ENCODE measurements at regions not wholly inside any gene's neighbourhood (a gene's known extent, or its start where the extent isn't known, plus 50 kb on each side); places are given as distances from the start of the nearest gene placed in this dataset.

- Mint-ChIP-seq H3K4me3 (no peak overlapping the region), H3K27ac (no peak overlapping the region), H3K27me3 (no peaks in the 10 kb centered on the region), H3K4me1 (no peaks in the 10 kb centered on the region), H3K9me3 (peaks cover 0 to 35% (median 7%) of the 10 kb centered on the region in 11 donors), H3K36me3 (no peaks in the 10 kb centered on the region)
- CTCF ChIA-PET, result interaction anchor here (0.7 kb wide), 1 partner anchor 842 kb away, joined by 3 read pairs; no protein-coding TSS in a partner anchor
- no peak for ATAC-seq
- Histone ChIP-seq H3K27ac (ENCODE audit: low read depth, low read length) (no peak overlapping the region), H3K4me1 (ENCODE audit: control insufficient read depth in 2 of 2, insufficient read depth in 2 of 2, low read length in 2 of 2) (no peaks in the 10 kb centered on the region), H3K4me3 (ENCODE audit: low read length) (no peak overlapping the region), H3K27me3 (ENCODE audit: control insufficient read depth in 2 of 2, insufficient read depth in 2 of 2, low read length in 2 of 2) (no peaks in the 10 kb centered on the region), H3K9me3 (ENCODE audit: control insufficient read depth in 2 of 3, low read length in 3 of 3) (no peaks in the 10 kb centered on the region), H3K36me3 (ENCODE audit: control insufficient read depth in 2 of 3, insufficient read depth in 3 of 3, low read length in 3 of 3) (no peaks in the 10 kb centered on the region)
- no peak for DNase-seq
- POLR2A ChIA-PET, result no interaction called here
- intact Hi-C loops (cut with micrococcal nuclease), result no loop called here
Measured at GRCh38 chr13:104043184-104043583, 977.0 kb upstream of the SLC10A2 start.

GRCh38 chr13:104034891-104035290, 968.7 kb upstream of the SLC10A2 start:
- Histone ChIP-seq H3K4me3 (ENCODE audit: low read length) (no peak overlapping the region), H3K27me3 (ENCODE audit: control insufficient read depth in 2 of 2, insufficient read depth in 2 of 2, low read length in 2 of 2) (no peaks in the 10 kb centered on the region), H3K27ac (ENCODE audit: low read depth, low read length) (no peak overlapping the region), H3K4me1 (ENCODE audit: control insufficient read depth in 2 of 2, insufficient read depth in 2 of 2, low read length in 2 of 2) (no peaks in the 10 kb centered on the region), H3K36me3 (ENCODE audit: control insufficient read depth in 2 of 3, insufficient read depth in 3 of 3, low read length in 3 of 3) (no peaks in the 10 kb centered on the region), H3K9me3 (ENCODE audit: control insufficient read depth in 2 of 3, low read length in 3 of 3) (no peaks in the 10 kb centered on the region)
- CTCF ChIA-PET, result no interaction called here
- H3K4me3 Mint-ChIP-seq, result no peak overlapping the region
- no peak overlapping the region for H3K27ac Mint-ChIP-seq
- H3K36me3 Mint-ChIP-seq, result no peaks in the 10 kb centered on the region
- intact Hi-C loops (cut with micrococcal nuclease), result no loop called here
- H3K4me1 Mint-ChIP-seq, result no peaks in the 10 kb centered on the region
- peaks cover 0 to 8% (median 0%) of the 10 kb centered on the region in 11 donors for H3K9me3 Mint-ChIP-seq
- DNase-seq (no peak), ATAC-seq (no peak)
- POLR2A ChIA-PET, result no interaction called here
- H3K27me3 Mint-ChIP-seq, result no peaks in the 10 kb centered on the region

GRCh38 chr13:104025303-104025702, 959.1 kb upstream of the SLC10A2 start:
- H3K27me3 ChIP-seq (ENCODE audit: control insufficient read depth in 2 of 2, insufficient read depth in 2 of 2, low read length in 2 of 2), result no peaks in the 10 kb centered on the region
- DNase-seq, result no peak
- no peak for ATAC-seq
- no peak overlapping the region for H3K27ac ChIP-seq (ENCODE audit: low read depth, low read length)
- H3K9me3 Mint-ChIP-seq, result peaks cover 0 to 11% (median 2%) of the 10 kb centered on the region in 11 donors
- no peaks in the 10 kb centered on the region for H3K27me3 Mint-ChIP-seq
- intact Hi-C loops (cut with micrococcal nuclease), result no loop called here
- no peaks in the 10 kb centered on the region for H3K36me3 ChIP-seq (ENCODE audit: control insufficient read depth in 2 of 3, insufficient read depth in 3 of 3, low read length in 3 of 3)
- no peaks in the 10 kb centered on the region for H3K9me3 ChIP-seq (ENCODE audit: control insufficient read depth in 2 of 3, low read length in 3 of 3)
- ChIA-PET POLR2A (no interaction called here), CTCF (no interaction called here)
- no peak overlapping the region for H3K27ac Mint-ChIP-seq
- H3K4me1 ChIP-seq (ENCODE audit: control insufficient read depth in 2 of 2, insufficient read depth in 2 of 2, low read length in 2 of 2), result no peaks in the 10 kb centered on the region
- no peaks in the 10 kb centered on the region for H3K36me3 Mint-ChIP-seq
- H3K4me1 Mint-ChIP-seq, result no peaks in the 10 kb centered on the region
- H3K4me3 Mint-ChIP-seq, result no peak overlapping the region
- no peak overlapping the region for H3K4me3 ChIP-seq (ENCODE audit: low read length)

- Histone ChIP-seq H3K4me1 (ENCODE audit: control insufficient read depth in 2 of 2, insufficient read depth in 2 of 2, low read length in 2 of 2) (no peaks in the 10 kb centered on the region), H3K27me3 (ENCODE audit: control insufficient read depth in 2 of 2, insufficient read depth in 2 of 2, low read length in 2 of 2) (no peaks in the 10 kb centered on the region), H3K9me3 (ENCODE audit: control insufficient read depth in 2 of 3, low read length in 3 of 3) (no peaks in the 10 kb centered on the region), H3K27ac (ENCODE audit: low read depth, low read length) (no peak overlapping the region), H3K36me3 (ENCODE audit: control insufficient read depth in 2 of 3, insufficient read depth in 3 of 3, low read length in 3 of 3) (no peaks in the 10 kb centered on the region), H3K4me3 (ENCODE audit: low read length) (no peak overlapping the region)
- Mint-ChIP-seq H3K27me3 (no peaks in the 10 kb centered on the region), H3K4me3 (no peak overlapping the region), H3K36me3 (no peaks in the 10 kb centered on the region), H3K9me3 (peaks cover 0 to 11% (median 2%) of the 10 kb centered on the region in 11 donors), H3K27ac (no peak overlapping the region), H3K4me1 (no peaks in the 10 kb centered on the region)
- CTCF ChIA-PET, result no interaction called here
- intact Hi-C loops (cut with micrococcal nuclease), result no loop called here
- DNase-seq, result no peak
- POLR2A ChIA-PET, result no interaction called here
- ATAC-seq, result no peak
Measured at GRCh38 chr13:104024416-104025170, 958.4 kb upstream of the SLC10A2 start.

DNA sequence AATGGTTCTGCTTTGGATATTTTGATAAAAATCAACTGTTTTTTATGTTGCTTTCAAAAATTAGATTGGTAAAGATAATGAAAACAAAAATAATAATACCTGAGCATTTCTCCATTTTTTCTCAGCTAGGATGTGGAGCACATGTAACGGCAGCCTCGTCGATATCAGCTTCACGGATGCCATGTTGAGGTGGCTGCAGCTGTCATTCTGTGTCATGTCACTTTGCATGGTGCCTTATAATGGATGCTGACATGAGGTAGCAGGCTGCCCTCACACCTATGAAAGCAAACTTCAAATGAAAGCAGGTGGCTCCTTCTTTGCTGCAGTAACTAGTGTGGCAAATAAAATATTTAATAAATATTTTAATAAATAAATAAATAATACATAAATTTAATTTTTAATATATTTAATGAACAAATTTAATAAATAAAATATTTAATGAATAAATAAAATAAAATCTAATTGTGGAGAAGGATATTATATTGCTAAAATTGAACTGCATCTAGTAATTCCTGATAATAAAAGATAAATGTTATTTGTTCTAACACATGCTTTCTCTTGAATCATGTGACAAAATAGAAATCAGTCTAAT, 955.7 kb upstream of the SLC10A2 start:
- H3K4me3 ChIP-seq (ENCODE audit: low read length), result no peak overlapping the region
- intact Hi-C loops (cut with micrococcal nuclease), result no loop called here
- no peaks in the 10 kb centered on the region for H3K4me1 ChIP-seq (ENCODE audit: control insufficient read depth in 2 of 2, insufficient read depth in 2 of 2, low read length in 2 of 2)
- Mint-ChIP-seq H3K36me3 (no peaks in the 10 kb centered on the region), H3K4me1 (no peaks in the 10 kb centered on the region), H3K4me3 (no peak overlapping the region), H3K27ac (no peak overlapping the region), H3K9me3 (peaks cover 0 to 16% (median 2%) of the 10 kb centered on the region in 11 donors), H3K27me3 (no peaks in the 10 kb centered on the region)
- no peak overlapping the region for H3K27ac ChIP-seq (ENCODE audit: low read depth, low read length)
- ChIA-PET POLR2A (no interaction called here), CTCF (no interaction called here)
- H3K27me3 ChIP-seq (ENCODE audit: control insufficient read depth in 2 of 2, insufficient read depth in 2 of 2, low read length in 2 of 2), result no peaks in the 10 kb centered on the region
- no peaks in the 10 kb centered on the region for H3K9me3 ChIP-seq (ENCODE audit: control insufficient read depth in 2 of 3, low read length in 3 of 3)
- no peak for DNase-seq
- no peak for ATAC-seq
- H3K36me3 ChIP-seq (ENCODE audit: control insufficient read depth in 2 of 3, insufficient read depth in 3 of 3, low read length in 3 of 3), result no peaks in the 10 kb centered on the region

DNA sequence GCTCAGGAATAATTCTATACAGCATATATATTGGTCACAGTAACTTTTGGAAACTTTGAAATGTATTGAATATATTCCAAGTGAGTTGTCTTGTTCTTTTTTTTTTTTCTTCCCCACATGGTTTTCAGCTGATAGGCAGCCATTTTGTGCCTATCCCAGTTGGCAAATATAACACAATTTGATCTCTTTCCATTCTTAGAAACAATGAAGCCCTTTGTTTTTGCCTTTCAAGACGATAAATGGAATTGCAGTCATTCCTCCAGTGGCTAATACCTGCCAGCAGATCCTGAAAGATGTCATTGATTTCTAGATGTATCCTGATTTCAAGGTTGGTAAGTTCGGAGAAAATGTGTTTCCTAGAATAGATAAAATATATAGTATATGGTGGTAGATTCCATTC, 951.1 kb upstream of the SLC10A2 start:
- ChIA-PET CTCF (no interaction called here), POLR2A (no interaction called here)
- no peaks in the 10 kb centered on the region for H3K4me1 Mint-ChIP-seq
- H3K27me3 Mint-ChIP-seq, result no peaks in the 10 kb centered on the region
- H3K27ac Mint-ChIP-seq, result no peak overlapping the region
- H3K9me3 Mint-ChIP-seq, result peaks cover 0 to 22% (median 2%) of the 10 kb centered on the region in 11 donors
- Histone ChIP-seq H3K9me3 (ENCODE audit: control insufficient read depth in 2 of 3, low read length in 3 of 3) (no peaks in the 10 kb centered on the region), H3K27me3 (ENCODE audit: control insufficient read depth in 2 of 2, insufficient read depth in 2 of 2, low read length in 2 of 2) (no peaks in the 10 kb centered on the region), H3K4me1 (ENCODE audit: control insufficient read depth in 2 of 2, insufficient read depth in 2 of 2, low read length in 2 of 2) (no peaks in the 10 kb centered on the region), H3K27ac (ENCODE audit: low read depth, low read length) (no peak overlapping the region), H3K4me3 (ENCODE audit: low read length) (no peak overlapping the region), H3K36me3 (ENCODE audit: control insufficient read depth in 2 of 3, insufficient read depth in 3 of 3, low read length in 3 of 3) (no peaks in the 10 kb centered on the region)
- no peak overlapping the region for H3K4me3 Mint-ChIP-seq
- intact Hi-C loops (cut with micrococcal nuclease), result no loop called here
- H3K36me3 Mint-ChIP-seq, result no peaks in the 10 kb centered on the region
- DNase-seq (no peak), ATAC-seq (no peak)
